GM12874 (cell line): ENCODE measurements at regions not wholly inside any gene's neighbourhood (a gene's known extent, or its start where the extent isn't known, plus 50 kb on each side); places are given as distances from the start of the nearest gene placed in this dataset.

Experiments
- CTCF ChIP-seq: IDR thresholded peaks from 2 replicates; pipeline ENCODE4 v1.5.1; 2011; ENCODE audit warnings: low read depth, mild to moderate bottlenecking, control low read depth, low read length, moderate library complexity; ENCODE audit not compliant: insufficient read depth

GRCh38 chr3:178084938-178085816 is 451.1 kb upstream of the KCNMB2 start:
- TF ChIP-seq CTCF: no peak

- TF ChIP-seq CTCF: no peak
Measured at GRCh38 chr3:178085817-178086123, 450.5 kb upstream of the KCNMB2 start.

- no peak for TF ChIP-seq CTCF
Measured at GRCh38 chr3:178086144-178086825, 450.0 kb upstream of the KCNMB2 start.

GRCh38 chr3:178087376-178087775 is 448.9 kb upstream of the KCNMB2 start:
- no peak for TF ChIP-seq CTCF

GRCh38 chr3:178088963-178089362 is 447.3 kb upstream of the KCNMB2 start:
- TF ChIP-seq CTCF: no peak

GRCh38 chr3:178090899-178091298 is 445.3 kb upstream of the KCNMB2 start:
- TF ChIP-seq CTCF: no peak

GRCh38 chr3:178095522-178095921 is 440.7 kb upstream of the KCNMB2 start:
- no peak for TF ChIP-seq CTCF
